ENCODE measurements at regions not wholly inside any gene's neighbourhood (a gene's known extent, or its start where the extent isn't known, plus 50 kb on each side); places are given as distances from the start of the nearest gene placed in this dataset.
A peak's percentile ranks its signal among the peaks of the same experiment; 100 is the strongest.

- Histone ChIP-seq H3K4me3 (ENCODE audit: low read depth, low read length) (no peak overlapping the region), H3K27ac (ENCODE audit: low read depth, low read length) (no peak overlapping the region), H3K27me3 (ENCODE audit: control insufficient read depth, insufficient read depth, low read length) (no peaks in the 10 kb centered on the region), H3K36me3 (ENCODE audit: control insufficient read depth, insufficient read depth, low read length) (no peaks in the 10 kb centered on the region), H3K9me3 (ENCODE audit: control insufficient read depth, insufficient read depth, low read length) (no peaks in the 10 kb centered on the region), H3K4me1 (ENCODE audit: control insufficient read depth, insufficient read depth, low read length) (no peaks in the 10 kb centered on the region)
- 88% methylated on average over 5 of the region's 6 CpGs for WGBS (ENCODE audit: insufficient coverage)
- no peak for DNase-seq (ENCODE audit: low read depth in 4 of 6, low spot score in 6 of 6)
Observed at GRCh38 chr1:238789916-238790667, 596.3 kb upstream of the CHRM3 start.

- WGBS (ENCODE audit: insufficient coverage), result 61% methylated on average over 4 of the region's 5 CpGs
Observed at GRCh38 chr1:238787471-238787870, 598.9 kb upstream of the CHRM3 start.

GRCh38 chr1:238783633-238784032 lies 602.7 kb upstream of the CHRM3 start:
- Histone ChIP-seq H3K4me3 (ENCODE audit: low read depth, low read length) (no peak overlapping the region), H3K27ac (ENCODE audit: low read depth, low read length) (no peak overlapping the region), H3K9me3 (ENCODE audit: control insufficient read depth, insufficient read depth, low read length) (no peaks in the 10 kb centered on the region), H3K4me1 (ENCODE audit: control insufficient read depth, insufficient read depth, low read length) (no peaks in the 10 kb centered on the region), H3K27me3 (ENCODE audit: control insufficient read depth, insufficient read depth, low read length) (no peaks in the 10 kb centered on the region), H3K36me3 (ENCODE audit: control insufficient read depth, insufficient read depth, low read length) (no peaks in the 10 kb centered on the region)
- DNase-seq (ENCODE audit: low read depth in 4 of 6, low spot score in 6 of 6), result no peak

More at GRCh38 chr1:238787471-238787870, 598.9 kb upstream of the CHRM3 start:
- no peaks in the 10 kb centered on the region for H3K27me3 ChIP-seq (ENCODE audit: control insufficient read depth, insufficient read depth, low read length)
- no peak for DNase-seq (ENCODE audit: low read depth in 4 of 6, low spot score in 6 of 6)
- H3K4me1 ChIP-seq (ENCODE audit: control insufficient read depth, insufficient read depth, low read length), result no peaks in the 10 kb centered on the region
- H3K9me3 ChIP-seq (ENCODE audit: control insufficient read depth, insufficient read depth, low read length), result no peaks in the 10 kb centered on the region
- no peaks in the 10 kb centered on the region for H3K36me3 ChIP-seq (ENCODE audit: control insufficient read depth, insufficient read depth, low read length)
- no peak overlapping the region for H3K27ac ChIP-seq (ENCODE audit: low read depth, low read length)
- no peak overlapping the region for H3K4me3 ChIP-seq (ENCODE audit: low read depth, low read length)

GRCh38 chr1:238779716-238780115 lies 606.7 kb upstream of the CHRM3 start:
- Histone ChIP-seq H3K9me3 (ENCODE audit: control insufficient read depth, insufficient read depth, low read length) (no peaks in the 10 kb centered on the region), H3K27me3 (ENCODE audit: control insufficient read depth, insufficient read depth, low read length) (no peaks in the 10 kb centered on the region), H3K4me3 (ENCODE audit: low read depth, low read length) (no peak overlapping the region), H3K36me3 (ENCODE audit: control insufficient read depth, insufficient read depth, low read length) (no peaks in the 10 kb centered on the region), H3K27ac (ENCODE audit: low read depth, low read length) (no peak overlapping the region), H3K4me1 (ENCODE audit: control insufficient read depth, insufficient read depth, low read length) (no peaks in the 10 kb centered on the region)
- no peak for DNase-seq (ENCODE audit: low read depth in 4 of 6, low spot score in 6 of 6)
- 100% methylated on average over 3 of the region's 3 CpGs for WGBS (ENCODE audit: insufficient coverage)

GRCh38 chr1:238778113-238778512 lies 608.3 kb upstream of the CHRM3 start:
- Histone ChIP-seq H3K27me3 (ENCODE audit: control insufficient read depth, insufficient read depth, low read length) (no peaks in the 10 kb centered on the region), H3K27ac (ENCODE audit: low read depth, low read length) (no peak overlapping the region), H3K4me1 (ENCODE audit: control insufficient read depth, insufficient read depth, low read length) (no peaks in the 10 kb centered on the region), H3K4me3 (ENCODE audit: low read depth, low read length) (no peak overlapping the region), H3K9me3 (ENCODE audit: control insufficient read depth, insufficient read depth, low read length) (no peaks in the 10 kb centered on the region), H3K36me3 (ENCODE audit: control insufficient read depth, insufficient read depth, low read length) (no peaks in the 10 kb centered on the region)
- DNase-seq (ENCODE audit: low read depth in 4 of 6, low spot score in 6 of 6), result no peak
- no CpG with 5 or more reads among the region's 1 CpG for WGBS (ENCODE audit: insufficient coverage)

- DNase-seq (ENCODE audit: low read depth in 4 of 6, low spot score in 6 of 6), result no peak
- H3K4me3 ChIP-seq (ENCODE audit: low read depth, low read length), result no peak overlapping the region
- no peaks in the 10 kb centered on the region for H3K27me3 ChIP-seq (ENCODE audit: control insufficient read depth, insufficient read depth, low read length)
- H3K9me3 ChIP-seq (ENCODE audit: control insufficient read depth, insufficient read depth, low read length), result no peaks in the 10 kb centered on the region
- H3K4me1 ChIP-seq (ENCODE audit: control insufficient read depth, insufficient read depth, low read length), result no peaks in the 10 kb centered on the region
- no peak overlapping the region for H3K27ac ChIP-seq (ENCODE audit: low read depth, low read length)
- no peaks in the 10 kb centered on the region for H3K36me3 ChIP-seq (ENCODE audit: control insufficient read depth, insufficient read depth, low read length)
Observed at GRCh38 chr1:238777551-238777950, 608.8 kb upstream of the CHRM3 start.

GRCh38 chr1:238776126-238776525 lies 610.2 kb upstream of the CHRM3 start:
- no peak overlapping the region for H3K4me3 ChIP-seq (ENCODE audit: low read depth, low read length)
- no peaks in the 10 kb centered on the region for H3K27me3 ChIP-seq (ENCODE audit: control insufficient read depth, insufficient read depth, low read length)
- no peaks in the 10 kb centered on the region for H3K4me1 ChIP-seq (ENCODE audit: control insufficient read depth, insufficient read depth, low read length)
- no peak overlapping the region for H3K27ac ChIP-seq (ENCODE audit: low read depth, low read length)
- no peaks in the 10 kb centered on the region for H3K36me3 ChIP-seq (ENCODE audit: control insufficient read depth, insufficient read depth, low read length)
- no peak for DNase-seq (ENCODE audit: low read depth in 4 of 6, low spot score in 6 of 6)
- WGBS (ENCODE audit: insufficient coverage), result 100% methylated on average over 3 of the region's 3 CpGs
- H3K9me3 ChIP-seq (ENCODE audit: control insufficient read depth, insufficient read depth, low read length), result no peaks in the 10 kb centered on the region

GRCh38 chr1:238772322-238772721 lies 614.0 kb upstream of the CHRM3 start:
- Histone ChIP-seq H3K9me3 (ENCODE audit: control insufficient read depth, insufficient read depth, low read length) (no peaks in the 10 kb centered on the region), H3K4me3 (ENCODE audit: low read depth, low read length) (no peak overlapping the region), H3K4me1 (ENCODE audit: control insufficient read depth, insufficient read depth, low read length) (no peaks in the 10 kb centered on the region), H3K27me3 (ENCODE audit: control insufficient read depth, insufficient read depth, low read length) (no peaks in the 10 kb centered on the region), H3K27ac (ENCODE audit: low read depth, low read length) (no peak overlapping the region), H3K36me3 (ENCODE audit: control insufficient read depth, insufficient read depth, low read length) (no peaks in the 10 kb centered on the region)
- DNase-seq (ENCODE audit: low read depth in 4 of 6, low spot score in 6 of 6), result no peak
- WGBS (ENCODE audit: insufficient coverage), result no CpG with 5 or more reads among the region's 2 CpGs

GRCh38 chr1:238767321-238767720 lies 619.0 kb upstream of the CHRM3 start:
- Histone ChIP-seq H3K27me3 (ENCODE audit: control insufficient read depth, insufficient read depth, low read length) (no peaks in the 10 kb centered on the region), H3K27ac (ENCODE audit: low read depth, low read length) (no peak overlapping the region), H3K36me3 (ENCODE audit: control insufficient read depth, insufficient read depth, low read length) (no peaks in the 10 kb centered on the region), H3K4me3 (ENCODE audit: low read depth, low read length) (no peak overlapping the region), H3K4me1 (ENCODE audit: control insufficient read depth, insufficient read depth, low read length) (no peaks in the 10 kb centered on the region), H3K9me3 (ENCODE audit: control insufficient read depth, insufficient read depth, low read length) (peaks cover 7% of the 10 kb centered on the region)
- peak in 2 of 6 donors; percentile 33 to 73 for DNase-seq (ENCODE audit: low read depth in 4 of 6, low spot score in 6 of 6)
- no CpG with 5 or more reads among the region's 2 CpGs for WGBS (ENCODE audit: insufficient coverage)

GRCh38 chr1:238764779-238765178 lies 621.6 kb upstream of the CHRM3 start:
- no peaks in the 10 kb centered on the region for H3K36me3 ChIP-seq (ENCODE audit: control insufficient read depth, insufficient read depth, low read length)
- no peak overlapping the region for H3K4me3 ChIP-seq (ENCODE audit: low read depth, low read length)
- no peak overlapping the region for H3K27ac ChIP-seq (ENCODE audit: low read depth, low read length)
- H3K4me1 ChIP-seq (ENCODE audit: control insufficient read depth, insufficient read depth, low read length), result no peaks in the 10 kb centered on the region
- no CpG with 5 or more reads among the region's 2 CpGs for WGBS (ENCODE audit: insufficient coverage)
- no peaks in the 10 kb centered on the region for H3K27me3 ChIP-seq (ENCODE audit: control insufficient read depth, insufficient read depth, low read length)
- DNase-seq (ENCODE audit: low read depth in 4 of 6, low spot score in 6 of 6), result no peak
- peaks cover 7% of the 10 kb centered on the region for H3K9me3 ChIP-seq (ENCODE audit: control insufficient read depth, insufficient read depth, low read length)
